Endothelial cell of umbilical vein (primary cell): ENCODE measurements at regions not wholly inside any gene's neighbourhood (a gene's known extent, or its start where the extent isn't known, plus 50 kb on each side); places are given as distances from the start of the nearest gene placed in this dataset.

Source experiments
- BruUV-seq: library from RNA; stranded (reverse); fragments of 400-500 nt; replicated peaks from 2 replicates; lab custom pipeline; 2021; lab: Mats Ljungman, UMichigan
- CTCF ChIA-PET: fragments of 300-600, 350-600 bp; sonication (Branson Sonifier 250); formaldehyde crosslinking; loops from one replicate; lab custom pipeline; 2021; ENCODE audit warnings: antibody characterized with exemption, inconsistent platforms; lab: Charles Lee
- POLR2A ChIA-PET: fragments of 300-600, 350-600 bp; sonication (Branson Sonifier 250); formaldehyde crosslinking; loops from one replicate; lab custom pipeline; 2021; ENCODE audit warnings: antibody characterized with exemption, inconsistent platforms; lab: Charles Lee
- DNase-seq: peaks from one replicate; pipeline ENCODE4 v3.0.0-alpha.2; 2011; ENCODE audit warnings: low read depth, low spot score
- FAIRE-seq: peaks from 2 replicates; lab custom pipeline; 2011; peaks lifted over from hg19 to GRCh38; lab: Jason Lieb, UNC
- H2AFZ ChIP-seq: 2 replicates; pipeline ENCODE4 v1.6.0; 2012; ENCODE audit warnings: low read depth, low read length, control low read depth, inconsistent platforms
- H3K27ac ChIP-seq: 2 replicates; pipeline ENCODE4 v1.5.1; 2011; ENCODE audit warnings: low read depth, mild to moderate bottlenecking, control low read depth, low read length, moderate library complexity; ENCODE audit not compliant: insufficient read depth
- H3K27me3 ChIP-seq, 2 experiments: 2 replicates each; pipeline versions ENCODE4 v1.6.0 to v1.6.1; 2011; ENCODE audit warnings: low read length in 2 of 2, mixed read lengths in 1 of 2; ENCODE audit not compliant: control insufficient read depth in 2 of 2, insufficient read depth in 2 of 2
- H3K36me3 ChIP-seq, 2 experiments: 2 replicates in 1 of 2; 3 replicates in 1 of 2; pipeline ENCODE4 v1.5.1; 2011; ENCODE audit warnings: low read length in 2 of 2, mild to moderate bottlenecking in 1 of 2, moderate library complexity in 1 of 2; ENCODE audit not compliant: control insufficient read depth in 2 of 2, insufficient read depth in 2 of 2; ENCODE audit errors: extremely low read depth in 1 of 2
- H3K4me1 ChIP-seq: 3 replicates; pipeline ENCODE4 v1.5.1; 2011; ENCODE audit warnings: mild to moderate bottlenecking, low read length; ENCODE audit not compliant: control insufficient read depth, insufficient read depth; ENCODE audit errors: extremely low read depth
- H3K4me2 ChIP-seq: 2 replicates; pipeline ENCODE4 v1.6.1; 2011; ENCODE audit warnings: low read length, control low read depth, mixed read lengths; ENCODE audit not compliant: insufficient read depth
- H3K4me3 ChIP-seq, 3 experiments: fragments of 200-600 bp in 1 of 3; sonication (generic), shearing (Covaris generic) in 1 of 3; replicated peaks in 1 of 3; 2 replicates each; pipeline ENCODE4 v1.5.1; 2011 to 2016; ENCODE audit warnings: control low read depth in 3 of 3, low read length in 3 of 3, mild to moderate bottlenecking in 2 of 3, inconsistent platforms in 1 of 3, low read depth in 1 of 3, moderate library complexity in 1 of 3; ENCODE audit not compliant: insufficient read depth in 1 of 3
- H3K79me2 ChIP-seq: 2 replicates; pipeline ENCODE4 v1.6.0; 2012; ENCODE audit warnings: low read length, inconsistent platforms; ENCODE audit not compliant: control insufficient read depth, insufficient read depth
- H3K9ac ChIP-seq: replicated peaks from 2 replicates; pipeline ENCODE3; 2011; ENCODE audit warnings: low read length, control low read depth; ENCODE audit not compliant: insufficient read depth; ENCODE audit errors: extremely low read depth
- H3K9me1 ChIP-seq: replicated peaks from 3 replicates; pipeline ENCODE4 v1.6.0; 2011; ENCODE audit warnings: mild to moderate bottlenecking, low read length; ENCODE audit not compliant: control insufficient read depth, insufficient read depth; ENCODE audit errors: extremely low read depth
- H3K9me3 ChIP-seq: replicated peaks from 2 replicates; pipeline ENCODE4 v1.5.1; 2012; ENCODE audit warnings: low read length, inconsistent platforms; ENCODE audit not compliant: control insufficient read depth, insufficient read depth
- H4K20me1 ChIP-seq: replicated peaks from 2 replicates; pipeline ENCODE3; 2011; ENCODE audit warnings: mild to moderate bottlenecking, low read length; ENCODE audit not compliant: control insufficient read depth, insufficient read depth; ENCODE audit errors: extremely low read depth
- EZH2 ChIP-seq: IDR thresholded peaks from 2 replicates; pipeline ENCODE4 v1.6.1; 2012; ENCODE audit warnings: borderline replicate concordance, low read depth, mild to moderate bottlenecking, moderate library complexity, low read length, inconsistent platforms; ENCODE audit not compliant: severe bottlenecking
- FOS ChIP-seq: IDR thresholded peaks from 2 replicates; pipeline ENCODE4 v1.6.1; 2011; ENCODE audit warnings: mild to moderate bottlenecking, low read length, moderate library complexity, borderline replicate concordance; ENCODE audit not compliant: insufficient read depth
- GATA2 ChIP-seq: IDR thresholded peaks from 2 replicates; pipeline ENCODE4 v1.7.0; 2011; ENCODE audit warnings: low read depth, mild to moderate bottlenecking, moderate library complexity, mixed read lengths, low read length; ENCODE audit not compliant: insufficient read length, insufficient read depth
- JUN ChIP-seq: IDR thresholded peaks from 2 replicates; pipeline ENCODE4 v1.6.1; 2011; ENCODE audit warnings: borderline replicate concordance, low read depth; ENCODE audit not compliant: insufficient read length, insufficient read depth
- MYC ChIP-seq: IDR thresholded peaks from one replicate; pipeline ENCODE4 v1.6.1; 2011; ENCODE audit warnings: mild to moderate bottlenecking, low read depth, low read length
- POLR2A ChIP-seq: IDR thresholded peaks from 2 replicates; pipeline ENCODE4 v1.6.1; 2012; ENCODE audit warnings: low read depth, mild to moderate bottlenecking, control low read depth, low read length
- POLR2AphosphoS5 ChIP-seq: IDR thresholded peaks from 2 replicates; pipeline ENCODE4 v1.6.1; 2012; ENCODE audit warnings: low read depth, mild to moderate bottlenecking, control low read depth, low read length, moderate library complexity; ENCODE audit not compliant: insufficient read depth
- dilution Hi-C: fragments of 300-500 bp; cut with MboI; formaldehyde crosslinking; loops from one replicate; pipeline ENCODE4 v1.15.0; 2019; ENCODE audit warnings: low sequenced_read_pairs; ENCODE audit not compliant: extremely low pct_ligation_motif_present
- intact Hi-C: fragments of 100-400 bp; cut with micrococcal nuclease; formaldehyde crosslinking; loops from one replicate; pipeline ENCODE4 v1.10.0; 2022
- TF ChIP-seq, protein P1 (sequence below), 2 donors: IDR thresholded peaks; 1 replicate in 1 of 2; 2 replicates in 1 of 2; pipeline ENCODE4 v1.5.1; 2011; ENCODE audit warnings: low read length in 2 of 2, mild to moderate bottlenecking in 2 of 2, moderate library complexity in 2 of 2, control low read depth in 1 of 2, inconsistent platforms in 1 of 2, low read depth in 1 of 2; ENCODE audit not compliant: insufficient read depth in 1 of 2; ENCODE audit errors: extremely low read depth in 1 of 2
- TF ChIP-seq, protein P2 (sequence below): IDR thresholded peaks from 2 replicates; pipeline ENCODE4 v1.6.1; 2011; ENCODE audit not compliant: insufficient read depth, insufficient read length

DNA sequence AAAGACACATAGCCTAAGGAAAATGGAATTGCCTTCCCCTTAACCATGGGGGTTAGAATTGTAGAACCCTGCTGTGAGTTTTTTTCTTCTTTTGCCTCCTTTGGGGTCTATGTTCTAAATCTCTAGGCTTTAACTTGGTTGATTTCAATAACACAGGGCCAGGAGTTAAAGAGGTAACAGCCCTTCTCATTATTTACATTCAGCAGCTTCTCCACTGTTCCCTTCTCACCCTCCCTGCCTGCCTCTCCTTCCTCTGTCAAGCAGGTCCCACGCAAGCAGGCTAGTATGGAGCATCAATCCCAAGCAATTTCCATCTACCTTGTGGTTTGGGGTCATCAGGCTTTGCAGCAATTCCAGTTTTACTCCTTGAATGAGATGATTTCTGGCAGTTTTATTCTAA lies 236.1 kb upstream of the G2E3 start:
- CTCF ChIA-PET = no interaction called here
- H3K4me1 ChIP-seq = no peaks in the 10 kb centered on the region
- dilution Hi-C loops = no loop called here
- TF ChIP-seq POLR2A (no peak), POLR2AphosphoS5 (no peak), EZH2 (no peak), FOS (no peak), MYC (no peak), JUN (no peak), GATA2 (no peak)
- TF ChIP-seq, protein P1, sequence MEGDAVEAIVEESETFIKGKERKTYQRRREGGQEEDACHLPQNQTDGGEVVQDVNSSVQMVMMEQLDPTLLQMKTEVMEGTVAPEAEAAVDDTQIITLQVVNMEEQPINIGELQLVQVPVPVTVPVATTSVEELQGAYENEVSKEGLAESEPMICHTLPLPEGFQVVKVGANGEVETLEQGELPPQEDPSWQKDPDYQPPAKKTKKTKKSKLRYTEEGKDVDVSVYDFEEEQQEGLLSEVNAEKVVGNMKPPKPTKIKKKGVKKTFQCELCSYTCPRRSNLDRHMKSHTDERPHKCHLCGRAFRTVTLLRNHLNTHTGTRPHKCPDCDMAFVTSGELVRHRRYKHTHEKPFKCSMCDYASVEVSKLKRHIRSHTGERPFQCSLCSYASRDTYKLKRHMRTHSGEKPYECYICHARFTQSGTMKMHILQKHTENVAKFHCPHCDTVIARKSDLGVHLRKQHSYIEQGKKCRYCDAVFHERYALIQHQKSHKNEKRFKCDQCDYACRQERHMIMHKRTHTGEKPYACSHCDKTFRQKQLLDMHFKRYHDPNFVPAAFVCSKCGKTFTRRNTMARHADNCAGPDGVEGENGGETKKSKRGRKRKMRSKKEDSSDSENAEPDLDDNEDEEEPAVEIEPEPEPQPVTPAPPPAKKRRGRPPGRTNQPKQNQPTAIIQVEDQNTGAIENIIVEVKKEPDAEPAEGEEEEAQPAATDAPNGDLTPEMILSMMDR (IDR thresholded peaks at IDR 0.05; ENCODE audit: extremely low read depth in 1 of 2, insufficient read depth in 1 of 2, low read depth in 1 of 2, low read length in 2 of 2) = no peak
- TF ChIP-seq, protein P2, sequence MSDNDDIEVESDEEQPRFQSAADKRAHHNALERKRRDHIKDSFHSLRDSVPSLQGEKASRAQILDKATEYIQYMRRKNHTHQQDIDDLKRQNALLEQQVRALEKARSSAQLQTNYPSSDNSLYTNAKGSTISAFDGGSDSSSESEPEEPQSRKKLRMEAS = no peak
- H3K79me2 ChIP-seq = no peaks in the 10 kb centered on the region
- H3K9me3 ChIP-seq = no peaks in the 10 kb centered on the region
- H3K27ac ChIP-seq = no peak overlapping the region
- no peak for DNase-seq
- no peak overlapping the region for H3K9ac ChIP-seq
- no peaks in the 10 kb centered on the region for H3K27me3 ChIP-seq
- POLR2A ChIA-PET = no interaction called here
- no peaks in the 10 kb centered on the region for H3K9me1 ChIP-seq
- H3K4me2 ChIP-seq = no peak overlapping the region
- no peaks in the 10 kb centered on the region for H4K20me1 ChIP-seq
- no peaks in the 10 kb centered on the region for H3K36me3 ChIP-seq
- no peak overlapping the region for H3K4me3 ChIP-seq
- no peak overlapping the region for H2AFZ ChIP-seq
- intact Hi-C loops = no loop called here
- FAIRE-seq = no peak
- BruUV-seq = no TSS peak
